HG03432 (cell line): ENCODE measurements at regions not wholly inside any gene's neighbourhood (a gene's known extent, or its start where the extent isn't known, plus 50 kb on each side); places are given as distances from the start of the nearest gene placed in this dataset.

Source experiments
- ATAC-seq: cut with Tn5 transposase; IDR thresholded peaks from one replicate; pipeline ENCODE4 v1.9.1; 2021; ENCODE audit warnings: mild to moderate bottlenecking, moderate library complexity; ENCODE audit not compliant: unreplicated experiment

GRCh38 chr15:95910643-95911212 is 419.8 kb upstream of the NR2F2 start:
- ATAC-seq, result no peak

GRCh38 chr15:95911570-95912279 is 418.8 kb upstream of the NR2F2 start:
- ATAC-seq, result no peak

GRCh38 chr15:95912280-95912625 is 418.2 kb upstream of the NR2F2 start:
- no peak for ATAC-seq

GRCh38 chr15:95912728-95913127 is 417.8 kb upstream of the NR2F2 start:
- ATAC-seq, result no peak

DNA sequence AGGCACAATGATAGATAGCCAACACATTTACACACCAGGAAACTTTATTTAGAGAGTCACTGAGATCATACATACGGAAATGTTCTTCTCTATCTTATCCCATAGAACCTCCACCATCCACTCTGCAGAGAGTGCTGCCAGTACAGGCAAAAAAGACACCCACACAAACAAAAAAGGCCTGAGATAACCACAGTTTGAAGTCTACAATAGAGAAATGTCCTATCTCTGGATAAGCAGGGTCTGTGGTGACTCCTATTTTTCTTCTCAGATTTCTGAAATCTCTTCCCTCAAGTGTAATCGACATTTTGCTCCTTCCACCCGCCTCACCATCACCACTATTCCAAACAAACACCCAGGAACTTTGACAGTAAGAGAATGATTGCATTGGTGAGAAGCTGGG is 413.9 kb upstream of the NR2F2 start:
- no peak for ATAC-seq

DNA sequence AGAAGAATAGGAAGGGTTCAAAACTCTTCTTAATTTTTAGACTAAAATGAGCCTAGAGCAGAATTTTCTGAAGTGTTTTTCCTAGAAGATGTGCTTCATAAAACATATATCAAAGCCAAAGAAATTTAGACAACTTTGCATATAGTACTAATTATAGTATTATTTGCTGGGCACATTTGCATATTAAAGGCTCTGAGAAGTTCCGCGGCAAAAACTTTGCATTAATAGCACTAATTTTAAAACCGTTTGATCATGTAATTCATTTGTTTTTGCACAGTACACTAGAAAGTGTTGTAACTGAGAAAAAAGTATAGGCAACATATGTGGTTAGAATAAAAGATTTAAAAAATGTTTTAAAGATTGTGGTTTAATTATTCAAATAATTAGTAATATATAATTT is 412.0 kb upstream of the NR2F2 start:
- no peak for ATAC-seq

DNA sequence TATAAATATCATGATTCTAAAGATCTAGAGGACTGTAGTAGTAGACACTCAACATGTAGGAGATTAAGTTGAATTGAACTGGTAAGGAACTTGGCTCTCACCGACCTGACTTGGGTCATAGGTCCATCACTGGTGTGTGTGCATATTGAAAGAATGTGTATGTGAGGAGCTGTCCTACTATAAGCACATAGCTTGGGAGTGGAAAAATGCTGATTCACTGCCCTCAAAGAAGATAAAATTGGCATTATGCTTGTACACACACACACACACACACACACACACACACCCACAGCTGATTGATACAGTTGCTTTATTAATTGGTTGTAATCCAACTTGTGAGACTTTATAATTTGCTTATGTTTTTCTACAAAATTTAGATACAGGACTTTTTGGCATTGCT is 411.0 kb upstream of the NR2F2 start:
- no peak for ATAC-seq

DNA sequence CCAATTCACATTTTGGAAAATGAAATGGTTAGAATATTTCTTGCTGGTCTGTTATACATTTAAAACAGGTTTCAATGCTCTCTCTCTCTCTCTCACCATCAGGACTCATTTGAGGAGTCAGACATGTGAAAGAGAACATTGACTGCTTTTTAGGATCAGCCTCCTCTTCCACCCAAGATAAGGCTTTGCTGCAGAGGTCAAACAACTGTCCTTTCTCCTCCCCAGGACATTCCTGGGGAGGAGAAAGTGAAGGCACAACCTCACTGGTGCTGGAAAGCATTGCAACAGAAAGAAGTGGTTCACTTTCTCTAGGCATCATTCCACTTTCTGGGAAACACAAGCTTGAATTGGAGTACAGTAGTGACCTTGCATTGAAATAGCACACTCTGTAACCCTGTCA is 409.1 kb upstream of the NR2F2 start:
- no peak for ATAC-seq

- peak; percentile 82 for ATAC-seq
Observed at GRCh38 chr15:95922431-95922830, 408.1 kb upstream of the NR2F2 start.

GRCh38 chr15:95923792-95924191 is 406.7 kb upstream of the NR2F2 start:
- no peak for ATAC-seq

DNA sequence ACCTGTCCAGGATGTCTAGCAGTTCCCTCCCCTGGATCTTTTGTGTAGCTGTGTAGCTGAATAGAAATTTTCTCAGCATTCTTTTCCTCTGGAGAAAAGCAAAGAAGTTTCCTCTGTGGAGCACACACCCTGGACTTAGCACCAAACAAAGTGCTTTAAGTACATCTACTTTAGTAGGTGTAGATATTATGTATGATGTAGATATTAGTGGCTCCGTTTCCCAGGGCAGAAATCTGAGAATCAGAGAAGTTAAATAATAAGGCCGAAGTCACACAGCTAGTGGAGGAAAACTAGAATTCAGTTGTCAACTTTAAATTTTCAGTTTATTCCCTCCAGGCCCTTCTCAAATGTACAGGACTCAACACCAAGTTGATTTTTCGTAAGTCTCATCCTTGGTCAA is 401.7 kb upstream of the NR2F2 start:
- no peak for ATAC-seq

GRCh38 chr15:95929232-95929846 is 401.2 kb upstream of the NR2F2 start:
- peak; percentile 92 for ATAC-seq

DNA sequence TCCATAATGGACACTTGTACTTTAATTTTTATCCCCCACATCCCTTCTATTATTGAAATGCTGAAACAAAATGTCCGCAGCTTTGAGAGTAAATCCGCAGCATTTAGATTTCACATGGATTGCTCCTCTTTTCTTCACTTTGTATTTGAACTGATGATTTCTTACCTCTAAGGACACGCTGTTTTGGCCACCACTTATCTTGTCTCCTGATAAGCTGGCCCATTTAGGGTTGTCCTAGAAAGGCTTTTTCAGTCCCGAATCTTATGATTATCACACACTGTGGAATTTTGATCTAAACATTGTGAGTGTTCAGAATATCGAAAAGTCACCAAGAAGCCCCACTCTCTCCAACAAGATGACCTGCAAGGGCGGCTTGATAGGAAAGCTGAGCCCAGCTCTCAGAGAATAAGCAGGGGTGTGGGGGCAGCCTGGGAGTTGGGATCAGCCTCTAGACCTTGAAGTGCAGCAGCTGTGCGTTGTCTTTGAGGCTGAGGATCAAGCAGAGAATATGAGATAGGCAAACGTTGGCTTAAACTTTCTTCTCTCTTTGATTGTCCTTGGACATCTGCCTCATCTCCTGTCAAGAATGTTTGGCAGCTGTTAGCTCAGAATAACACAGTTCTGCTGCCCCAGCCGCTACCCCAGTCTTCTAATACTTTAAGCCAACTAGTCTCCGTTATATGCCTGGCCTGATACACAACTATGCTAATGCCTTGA is 399.7 kb upstream of the NR2F2 start:
- ATAC-seq, result no peak

GRCh38 chr15:95931619-95932018 is 398.9 kb upstream of the NR2F2 start:
- ATAC-seq, result no peak

- no peak for ATAC-seq
Observed at GRCh38 chr15:95932141-95932540, 398.4 kb upstream of the NR2F2 start.

GRCh38 chr15:95932676-95933075 is 397.8 kb upstream of the NR2F2 start:
- no peak for ATAC-seq

GRCh38 chr15:95935852-95936251 is 394.6 kb upstream of the NR2F2 start:
- no peak for ATAC-seq

GRCh38 chr15:95937128-95937528 is 393.4 kb upstream of the NR2F2 start:
- ATAC-seq, result no peak

GRCh38 chr15:95940431-95940985 is 390.0 kb upstream of the NR2F2 start:
- no peak for ATAC-seq

DNA sequence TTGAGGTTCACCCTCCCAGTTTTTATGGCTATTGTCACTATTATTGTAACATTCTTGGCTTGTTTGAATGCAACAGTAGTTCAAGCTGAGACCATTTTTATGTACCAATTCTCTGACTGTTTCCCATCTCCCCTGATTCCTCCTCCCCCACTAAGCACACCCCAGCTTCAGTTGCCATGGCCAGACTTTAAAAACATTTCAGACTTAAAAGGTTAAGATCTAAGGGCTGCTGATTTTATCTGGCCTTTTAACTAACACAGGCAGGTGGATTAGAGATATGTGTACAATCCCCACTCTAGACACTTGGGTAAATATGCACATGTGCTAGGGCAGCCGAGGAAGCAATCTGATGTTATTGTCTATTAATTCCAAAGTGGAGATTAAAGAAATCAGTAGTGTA is 386.3 kb upstream of the NR2F2 start:
- ATAC-seq, result no peak

- no peak for ATAC-seq
Observed at GRCh38 chr15:95944661-95945255, 385.7 kb upstream of the NR2F2 start.
